HG03342 (cell line): ENCODE measurements at regions not wholly inside any gene's neighbourhood (a gene's known extent, or its start where the extent isn't known, plus 50 kb on each side); places are given as distances from the start of the nearest gene placed in this dataset.

Experiments
- ATAC-seq: cut with Tn5 transposase; IDR thresholded peaks from one replicate; pipeline ENCODE4 v1.9.1; 2021; ENCODE audit warnings: mild to moderate bottlenecking, moderate library complexity; ENCODE audit not compliant: unreplicated experiment

- ATAC-seq, result no peak
These were observed 471.7 kb downstream of the EFNB2 start for GRCh38 chr13:106063591-106064313.

GRCh38 chr13:106061781-106062180 lies 473.7 kb downstream of the EFNB2 start:
- no peak for ATAC-seq

GRCh38 chr13:106056851-106057250 lies 478.6 kb downstream of the EFNB2 start:
- ATAC-seq, result no peak

GRCh38 chr13:106052200-106052767 lies 483.2 kb downstream of the EFNB2 start:
- ATAC-seq, result no peak

DNA sequence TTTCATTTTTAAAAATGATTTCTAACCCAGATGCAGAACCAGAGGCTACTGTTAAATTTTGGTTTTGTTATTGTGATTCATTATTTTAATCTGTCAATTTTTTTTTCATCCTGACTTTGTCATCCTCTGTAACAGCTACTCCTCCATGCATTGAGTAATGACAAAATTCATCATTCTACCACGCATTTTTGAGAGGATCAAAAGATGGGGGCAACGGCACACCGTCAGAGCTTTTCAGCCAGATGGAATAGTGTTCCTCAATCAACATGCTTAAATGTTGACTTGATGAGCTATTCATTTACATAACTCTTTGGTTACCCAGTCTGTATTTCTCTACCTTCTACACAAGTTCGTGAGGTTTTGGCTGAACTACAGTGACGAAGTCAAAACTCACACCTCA lies 486.3 kb downstream of the EFNB2 start:
- ATAC-seq, result no peak

- ATAC-seq, result no peak
These were observed 487.1 kb downstream of the EFNB2 start for GRCh38 chr13:106048386-106048785.

- ATAC-seq, result no peak
These were observed 487.6 kb downstream of the EFNB2 start for GRCh38 chr13:106047859-106048258.

DNA sequence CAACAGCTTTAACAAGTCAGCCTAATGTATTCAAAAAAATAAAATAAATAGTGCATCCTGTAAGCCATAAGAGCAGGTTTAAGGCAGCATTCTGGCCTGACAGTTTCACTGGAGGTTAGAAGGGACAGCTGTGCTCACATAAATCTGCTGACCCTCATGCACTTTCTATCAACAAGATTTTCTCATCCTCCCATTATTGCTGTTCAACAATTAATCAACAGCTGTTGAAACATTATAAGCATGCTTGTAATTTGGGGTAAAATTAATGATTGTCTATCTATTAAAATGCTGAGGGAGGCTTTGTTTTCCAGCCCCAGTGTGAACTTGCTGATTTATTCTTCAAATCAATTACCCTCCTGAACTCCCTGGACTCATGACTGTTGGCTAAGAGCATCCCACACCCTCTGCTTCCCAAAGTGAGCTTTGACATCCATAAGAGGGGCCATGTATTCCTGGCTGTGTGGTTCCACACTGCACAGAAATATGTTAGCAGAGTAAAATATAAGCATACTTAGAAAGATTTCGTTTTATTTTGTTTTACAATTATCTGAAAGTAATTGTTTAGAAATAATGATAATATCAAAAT lies 492.4 kb downstream of the EFNB2 start:
- ATAC-seq, result no peak

- ATAC-seq, result no peak
These were observed 494.0 kb downstream of the EFNB2 start for GRCh38 chr13:106041445-106041844.

DNA sequence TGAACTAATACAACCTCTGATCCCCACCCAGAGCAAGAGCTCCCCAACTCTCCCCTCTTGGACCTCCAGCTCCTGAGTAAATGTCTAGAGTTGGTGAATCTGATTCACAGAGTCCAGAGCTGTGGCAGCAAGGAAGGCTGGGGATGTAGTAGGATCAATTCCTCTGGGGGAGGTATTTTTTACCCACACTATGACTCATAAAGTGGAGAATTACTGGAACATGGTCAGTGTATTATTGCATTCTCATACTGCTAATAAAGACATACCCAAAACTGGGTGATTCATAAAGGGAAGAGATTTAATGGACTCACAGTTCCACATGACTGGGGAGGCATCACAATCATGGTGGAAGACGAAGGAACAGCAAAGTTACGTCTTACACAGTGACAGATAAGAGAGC lies 496.7 kb downstream of the EFNB2 start:
- ATAC-seq, result no peak

DNA sequence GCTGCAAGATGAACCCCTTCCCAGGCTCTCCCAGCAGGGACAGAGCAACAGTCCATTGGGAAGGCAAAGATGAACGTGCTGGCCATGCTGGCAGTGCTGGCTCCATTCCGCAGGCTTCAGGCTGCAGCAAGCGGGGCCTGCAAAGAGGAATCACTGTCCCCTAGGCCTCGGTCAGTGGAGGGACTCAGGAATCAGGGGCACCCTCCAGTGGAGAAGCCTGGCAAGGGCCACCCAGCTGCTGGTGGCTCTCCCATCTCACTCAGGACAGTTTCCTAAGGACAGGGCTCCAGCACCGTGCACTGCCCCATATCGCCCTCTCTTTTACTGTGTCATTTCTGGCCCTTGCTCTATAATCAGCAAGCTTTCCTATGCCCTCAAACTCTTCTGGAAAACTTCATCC lies 498.6 kb downstream of the EFNB2 start:
- no peak for ATAC-seq

GRCh38 chr13:106034201-106034600 lies 501.3 kb downstream of the EFNB2 start:
- ATAC-seq, result no peak

GRCh38 chr13:106033659-106034058 lies 501.8 kb downstream of the EFNB2 start:
- no peak for ATAC-seq

GRCh38 chr13:106032441-106032840 lies 503.0 kb downstream of the EFNB2 start:
- no peak for ATAC-seq

- no peak for ATAC-seq
These were observed 505.7 kb downstream of the EFNB2 start for GRCh38 chr13:106029676-106030290.

DNA sequence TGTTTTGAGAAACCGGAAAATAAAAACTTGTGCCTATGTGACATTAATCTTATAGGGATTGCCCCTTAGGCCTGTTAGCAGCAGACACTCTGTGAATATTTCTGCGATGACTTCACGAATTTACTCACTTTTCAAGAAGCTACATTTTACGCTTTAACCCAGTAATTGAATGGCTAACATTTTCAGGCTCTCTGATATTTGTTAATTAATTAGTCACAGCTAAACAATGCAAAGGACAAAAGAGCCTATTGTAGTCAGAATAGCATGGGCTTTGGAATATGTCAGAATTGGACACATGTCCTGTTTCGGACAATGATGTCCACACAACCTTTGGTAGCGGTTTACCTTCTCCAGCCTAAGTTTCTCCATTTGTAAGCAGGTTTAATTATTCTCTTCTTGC lies 506.6 kb downstream of the EFNB2 start:
- no peak for ATAC-seq

GRCh38 chr13:106011600-106011999 lies 523.9 kb downstream of the EFNB2 start:
- ATAC-seq, result no peak

- no peak for ATAC-seq
These were observed 524.6 kb downstream of the EFNB2 start for GRCh38 chr13:106010836-106011235.

DNA sequence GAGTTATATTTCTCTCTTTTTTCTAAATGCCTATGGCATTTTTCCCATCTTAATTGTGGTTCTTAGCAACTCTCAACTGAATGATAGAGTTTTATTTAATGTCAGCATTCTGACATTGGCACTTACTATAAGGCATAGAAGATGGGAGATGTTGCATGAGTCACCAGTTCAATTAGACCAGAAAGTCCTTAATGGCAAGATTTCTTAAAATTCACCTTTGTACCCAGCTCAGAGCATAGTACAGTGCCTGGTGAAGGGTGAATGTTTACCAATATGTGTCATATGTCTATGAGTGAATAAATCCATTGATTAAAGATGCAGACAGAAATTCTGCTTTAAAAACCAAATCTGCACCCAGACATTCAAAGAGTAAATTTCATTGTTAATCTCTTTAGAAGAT lies 526.9 kb downstream of the EFNB2 start:
- no peak for ATAC-seq

GRCh38 chr13:106007156-106007555 lies 528.3 kb downstream of the EFNB2 start:
- no peak for ATAC-seq

DNA sequence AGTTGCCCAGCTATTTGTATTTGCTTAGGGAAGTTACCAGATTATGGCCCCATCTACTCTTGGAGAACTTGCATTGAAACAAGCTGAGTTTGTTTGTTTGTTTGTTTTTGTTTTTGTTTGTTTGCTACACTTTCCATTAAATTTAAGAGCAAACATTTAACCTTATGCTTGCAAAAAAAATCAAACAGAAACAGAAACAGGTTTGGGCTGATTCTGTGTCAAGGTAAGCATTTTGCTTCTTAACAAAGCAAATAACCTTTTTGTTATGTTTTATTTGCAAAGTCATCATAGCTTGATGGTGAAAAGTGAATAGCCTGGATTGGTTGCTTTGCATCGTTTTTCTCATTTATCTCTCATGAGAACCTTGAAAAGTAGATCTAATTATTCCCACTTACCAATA lies 531.8 kb downstream of the EFNB2 start:
- no peak for ATAC-seq

GRCh38 chr13:106001443-106001842 lies 534.0 kb downstream of the EFNB2 start:
- no peak for ATAC-seq
